ENCODE measurements at regions not wholly inside any gene's neighbourhood (a gene's known extent, or its start where the extent isn't known, plus 50 kb on each side); places are given as distances from the start of the nearest gene placed in this dataset.

GRCh38 chr3:88657459-88657858 is 450.0 kb upstream of the EPHA3 start:
- TF ChIP-seq POU2F2 (IDR thresholded peaks at IDR 0.05; ENCODE audit: low read depth, low read length) (no peak), POLR2A (IDR thresholded peaks at IDR 0.05; ENCODE audit: low read depth, low read length) (no peak), POLR2AphosphoS5 (IDR thresholded peaks at IDR 0.05; ENCODE audit: low read depth, low read length) (no peak), SPI1 (IDR thresholded peaks at IDR 0.05; ENCODE audit: low read depth, low read length) (no peak), TAF1 (IDR thresholded peaks at IDR 0.05; ENCODE audit: low read depth, low read length) (no peak), PAX5 (IDR thresholded peaks at IDR 0.05; ENCODE audit: insufficient read depth, low read length, severe bottlenecking) (no peak)

All from GM12891 (cell line).